GM18867 (cell line): ENCODE measurements at regions not wholly inside any gene's neighbourhood (a gene's known extent, or its start where the extent isn't known, plus 50 kb on each side); places are given as distances from the start of the nearest gene placed in this dataset.
"Not testable (repeated sequence)": the region's sequence is repeated elsewhere in the genome, so short reads cannot be mapped to it uniquely, and the experiment has no call there.

Experiments
- ATAC-seq: cut with Tn5 transposase; IDR thresholded peaks from one replicate; pipeline ENCODE4 v1.9.1; 2021; ENCODE audit warnings: mild to moderate bottlenecking, moderate library complexity; ENCODE audit not compliant: unreplicated experiment

DNA sequence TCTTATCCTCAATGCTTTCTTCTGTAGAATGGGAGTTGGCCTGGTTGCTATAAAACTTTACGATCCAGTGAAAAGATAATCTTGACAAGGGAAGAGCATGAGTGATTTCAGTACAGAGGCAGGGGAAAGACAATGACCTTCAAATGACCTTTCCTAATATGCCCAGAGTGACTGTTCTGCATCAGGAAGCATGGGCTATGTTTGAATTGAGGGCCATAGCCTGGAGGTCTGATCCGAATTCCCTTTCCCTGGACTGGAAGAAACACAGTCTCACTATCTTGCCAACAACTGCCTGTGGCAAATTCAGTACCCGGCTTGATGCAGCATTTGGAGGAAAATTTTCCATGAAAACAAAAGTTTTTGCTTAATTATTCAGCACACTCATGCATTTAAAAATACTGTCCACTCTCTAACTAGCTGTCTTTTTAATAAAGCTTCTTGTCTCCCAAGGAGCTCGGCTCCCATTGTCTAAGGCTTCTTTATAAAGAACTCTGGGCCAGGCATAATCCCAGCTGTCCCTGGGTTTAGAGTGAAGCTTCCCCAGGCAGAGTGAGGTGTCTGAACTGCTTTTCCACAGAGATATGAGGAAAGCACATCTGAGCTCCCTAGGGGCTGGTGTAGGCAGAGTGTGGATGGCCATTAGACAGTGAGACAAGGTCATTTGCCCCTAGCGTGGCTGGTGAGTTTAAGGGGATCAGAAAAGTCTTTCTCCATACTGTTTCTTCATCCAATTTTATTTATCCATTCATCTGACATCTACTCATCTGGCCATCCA lies 132.7 kb upstream of the CADM1 start:
- ATAC-seq, result no peak

DNA sequence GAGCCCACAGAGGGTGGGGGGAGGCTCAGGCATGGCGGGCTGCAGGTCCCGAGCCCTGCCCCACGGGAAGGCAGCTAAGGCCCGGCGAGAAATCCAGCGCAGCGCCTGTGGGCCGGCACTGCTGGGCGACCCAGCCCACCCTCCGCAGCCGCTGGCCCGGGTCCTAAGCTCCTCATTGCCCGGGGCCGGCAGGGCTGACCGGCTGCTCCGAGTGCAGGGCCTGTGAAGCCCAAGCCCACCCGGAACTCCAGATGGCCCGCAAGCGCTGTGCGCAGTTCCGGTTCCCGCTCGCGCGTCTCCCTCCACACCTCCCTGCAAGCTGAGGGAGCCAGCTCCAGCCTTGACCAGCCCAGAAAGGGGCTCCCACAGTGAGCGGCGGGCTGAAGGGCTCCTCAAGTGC lies 129.8 kb upstream of the CADM1 start:
- not testable (repeated sequence) for ATAC-seq

DNA sequence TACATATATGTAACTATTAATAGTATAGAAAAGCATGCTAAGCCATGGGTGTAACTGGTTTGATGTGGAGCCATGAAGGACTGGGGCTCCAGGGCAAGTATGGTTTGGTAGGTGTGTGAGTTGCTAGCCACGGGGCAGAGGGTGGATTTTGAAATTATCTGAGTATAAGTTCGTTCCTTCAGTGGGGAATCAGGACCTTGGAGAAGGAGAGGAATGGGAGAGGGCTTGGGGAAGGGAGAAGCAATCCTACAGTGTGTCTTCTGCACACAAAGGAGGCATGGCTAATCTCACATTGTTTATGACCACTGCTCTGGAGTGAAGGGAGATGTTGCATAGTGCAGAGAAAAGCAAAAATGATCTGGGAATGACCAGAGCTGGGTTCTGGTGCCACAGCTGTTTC lies 127.8 kb upstream of the CADM1 start:
- ATAC-seq, result no peak

DNA sequence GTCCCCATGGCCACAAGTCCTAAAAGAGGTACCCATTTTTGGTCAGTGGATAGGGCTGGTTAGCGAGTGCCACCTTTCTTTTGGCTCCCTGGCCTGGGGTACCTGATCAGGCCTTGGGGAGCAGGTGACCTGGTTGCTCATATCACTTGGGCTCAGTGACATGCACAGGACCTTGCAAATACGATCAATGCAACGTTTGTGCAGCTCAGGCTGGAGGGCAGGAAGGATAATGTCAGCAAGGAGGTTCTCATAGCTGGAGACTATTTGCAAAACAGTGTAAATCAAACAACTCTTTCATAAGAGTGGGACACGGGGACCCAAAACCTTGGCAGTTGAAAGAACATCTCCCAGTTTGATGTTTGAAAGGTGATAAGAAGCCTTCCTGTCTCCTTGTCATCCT lies 127.4 kb upstream of the CADM1 start:
- ATAC-seq, result no peak

DNA sequence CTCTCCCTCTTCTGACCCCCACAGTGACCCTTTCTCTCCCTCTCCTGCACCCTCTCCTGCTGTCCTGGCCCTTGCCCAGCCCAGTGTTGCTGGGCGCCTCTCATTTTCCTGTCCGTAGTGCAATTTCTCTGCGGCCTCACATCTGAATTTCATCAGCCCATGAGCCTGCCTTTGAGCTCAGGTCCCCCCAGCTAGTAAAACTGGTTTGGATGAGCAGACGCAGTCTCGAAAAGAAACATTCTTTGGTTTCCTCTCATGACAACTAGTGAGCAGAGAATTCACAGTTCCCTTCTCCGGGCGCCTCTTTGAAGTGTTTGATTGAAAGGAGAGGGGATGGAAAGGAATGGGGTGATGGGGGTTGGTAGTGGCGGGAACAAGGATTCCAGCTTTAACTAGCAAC lies 126.0 kb upstream of the CADM1 start:
- ATAC-seq, result no peak

DNA sequence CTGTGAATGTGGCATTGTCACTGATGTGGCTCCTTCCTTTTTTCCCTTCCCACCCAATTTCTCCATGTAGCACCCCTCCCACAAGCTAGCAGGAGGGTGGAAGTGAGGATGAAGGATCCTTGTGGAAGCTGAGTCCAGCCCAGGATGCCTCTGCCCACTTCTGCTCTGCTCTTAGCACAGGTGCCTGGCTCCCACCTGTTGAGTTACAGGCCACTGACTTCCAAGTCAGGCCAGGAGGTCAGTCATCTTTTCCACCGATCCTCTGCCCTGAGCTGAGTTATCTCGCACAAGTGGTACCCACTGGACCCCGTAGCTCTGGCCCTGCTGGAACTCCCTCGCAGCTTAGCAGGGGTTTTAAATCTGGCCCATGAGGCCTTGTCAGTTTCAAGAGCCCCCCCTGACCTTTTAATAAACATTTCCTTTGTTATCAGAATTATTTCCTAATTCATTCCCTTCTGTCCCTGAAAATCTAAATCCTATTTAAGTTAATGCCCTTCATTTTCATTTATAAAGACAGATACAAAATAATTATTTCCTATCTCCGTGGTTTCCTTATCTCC lies 125.3 kb upstream of the CADM1 start:
- ATAC-seq, result no peak

DNA sequence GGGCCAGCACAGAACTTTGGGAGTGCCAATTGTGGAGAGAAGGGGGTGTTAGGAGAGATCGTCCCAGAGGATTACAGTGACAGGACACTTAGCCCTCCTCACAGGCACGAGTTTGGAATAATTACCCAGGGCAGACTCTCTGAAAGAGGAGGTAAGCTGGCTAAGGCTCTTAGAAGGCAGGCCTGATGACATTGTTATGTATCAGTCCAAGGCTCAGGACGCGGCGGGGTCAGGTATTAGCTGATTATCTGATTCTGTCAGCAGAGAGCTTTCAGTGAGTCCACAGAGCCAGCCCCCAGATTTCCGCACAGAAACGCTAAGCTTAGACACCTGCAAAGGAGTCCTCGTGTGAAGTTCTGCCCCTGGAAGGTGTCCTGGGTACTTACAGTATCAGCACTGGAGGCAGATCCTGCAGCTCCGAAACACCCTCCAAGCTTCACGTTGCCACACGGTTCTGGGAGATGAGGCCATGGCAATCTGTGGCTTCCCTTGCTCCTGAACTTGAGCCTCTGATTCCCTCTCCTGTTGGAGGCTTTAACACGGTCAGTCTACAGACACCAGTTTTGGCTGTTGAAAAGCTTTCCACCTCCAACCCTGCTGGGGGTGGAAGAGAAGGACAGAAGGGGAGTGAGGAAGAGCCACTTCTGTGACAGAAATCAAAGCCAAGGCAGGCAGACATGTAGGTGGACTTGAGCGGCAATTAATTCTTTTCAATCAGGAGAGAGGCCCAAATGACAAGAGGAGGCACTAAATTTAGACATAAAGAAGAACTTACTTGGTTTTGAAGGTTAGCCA lies 123.6 kb upstream of the CADM1 start:
- ATAC-seq, result no peak

DNA sequence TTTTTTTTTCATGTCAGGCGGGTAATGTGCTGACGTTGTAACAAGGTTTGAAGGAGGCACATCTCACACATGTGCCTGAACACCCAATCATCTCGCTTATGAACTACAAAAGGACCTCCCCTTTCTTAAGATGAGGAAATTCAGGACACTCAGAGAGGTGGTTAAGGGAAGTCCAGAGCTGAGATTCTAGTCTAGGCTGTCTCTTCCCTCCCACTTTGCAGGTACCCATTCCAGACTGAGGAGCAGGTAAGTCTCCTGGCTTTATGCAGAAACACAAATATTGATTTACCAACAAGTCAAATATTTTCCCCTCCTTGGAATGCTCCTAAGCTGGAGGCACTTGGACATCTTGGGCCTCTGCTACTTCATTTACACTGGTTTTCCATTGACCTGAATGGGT lies 122.9 kb upstream of the CADM1 start:
- no peak for ATAC-seq

DNA sequence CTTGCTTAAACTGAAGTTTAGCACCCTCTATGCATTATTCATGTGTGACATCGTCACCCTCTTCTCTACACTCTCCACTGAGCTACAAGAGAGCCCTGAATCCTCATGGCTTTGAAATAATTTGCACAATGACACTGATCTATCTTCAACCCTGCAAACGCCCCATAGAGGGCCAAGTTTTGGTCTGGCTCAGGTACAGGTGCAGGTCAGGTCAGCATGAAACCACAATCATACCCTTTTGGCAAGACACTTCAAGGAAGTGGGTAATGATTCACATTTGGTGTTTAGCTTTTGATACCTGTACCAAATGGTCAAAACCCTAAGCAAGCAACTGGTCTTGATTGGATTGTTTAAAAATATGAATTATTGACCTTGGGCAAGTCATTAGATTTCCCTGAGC lies 122.2 kb upstream of the CADM1 start:
- ATAC-seq, result no peak

DNA sequence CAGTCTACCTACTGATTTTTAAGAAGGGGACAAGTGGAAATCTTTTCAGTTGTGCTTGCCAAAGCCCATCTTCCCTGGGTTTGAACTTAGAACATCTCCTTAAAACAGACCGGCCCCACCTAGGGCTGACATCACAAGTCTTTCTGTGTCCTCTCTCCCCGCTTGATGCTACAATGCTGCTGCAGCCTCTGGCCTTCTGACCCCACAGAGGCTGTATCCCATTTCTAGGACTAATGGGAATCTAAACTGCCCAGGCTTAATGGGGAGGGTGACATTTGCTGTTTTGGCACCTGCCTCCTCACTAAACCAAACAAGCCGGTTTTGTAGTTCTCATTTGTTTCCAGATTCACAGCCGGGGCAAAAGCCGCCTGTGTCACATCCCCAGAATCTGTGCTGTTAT lies 121.3 kb upstream of the CADM1 start:
- no peak for ATAC-seq

DNA sequence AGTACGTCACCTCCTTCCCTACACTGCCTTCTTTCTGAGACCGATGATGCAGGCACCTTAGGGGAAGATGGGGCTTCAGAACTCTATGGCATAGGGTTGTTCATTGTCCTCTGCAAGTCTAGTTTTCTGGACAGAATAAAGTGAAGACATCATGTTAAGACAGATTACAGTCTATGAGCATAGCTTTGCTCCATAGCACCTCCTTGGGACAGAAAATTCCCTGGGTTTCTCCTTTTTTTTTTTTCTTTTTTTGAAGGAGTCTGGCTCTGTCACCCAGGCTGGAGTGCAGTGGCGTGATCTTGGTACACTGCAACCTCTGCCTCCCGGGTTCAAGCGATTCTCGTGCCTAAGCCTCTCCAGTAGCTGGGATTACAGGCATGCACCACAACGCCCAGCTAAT lies 119.8 kb upstream of the CADM1 start:
- ATAC-seq, result no peak

DNA sequence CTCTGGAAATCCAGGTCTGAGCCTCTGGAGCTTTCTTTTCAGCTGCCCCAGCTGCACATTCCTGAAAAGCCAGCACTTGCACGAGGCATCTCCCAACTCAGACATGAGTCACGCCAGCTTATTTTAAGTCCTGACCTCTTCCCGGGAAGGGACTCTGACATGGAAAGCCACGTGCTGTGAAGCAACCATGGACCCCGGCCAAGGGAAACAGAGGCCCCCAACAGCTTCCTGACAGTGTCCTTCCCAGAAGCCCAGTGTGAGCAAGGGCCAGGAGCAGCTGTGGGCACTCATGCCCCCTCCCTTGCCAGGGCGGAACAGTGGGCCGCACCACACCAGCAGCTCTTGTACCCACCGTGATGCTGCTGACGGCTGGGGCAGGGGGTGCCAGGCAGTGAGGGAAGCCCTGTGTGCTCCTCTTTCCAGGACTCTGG lies 118.8 kb upstream of the CADM1 start:
- no peak for ATAC-seq

DNA sequence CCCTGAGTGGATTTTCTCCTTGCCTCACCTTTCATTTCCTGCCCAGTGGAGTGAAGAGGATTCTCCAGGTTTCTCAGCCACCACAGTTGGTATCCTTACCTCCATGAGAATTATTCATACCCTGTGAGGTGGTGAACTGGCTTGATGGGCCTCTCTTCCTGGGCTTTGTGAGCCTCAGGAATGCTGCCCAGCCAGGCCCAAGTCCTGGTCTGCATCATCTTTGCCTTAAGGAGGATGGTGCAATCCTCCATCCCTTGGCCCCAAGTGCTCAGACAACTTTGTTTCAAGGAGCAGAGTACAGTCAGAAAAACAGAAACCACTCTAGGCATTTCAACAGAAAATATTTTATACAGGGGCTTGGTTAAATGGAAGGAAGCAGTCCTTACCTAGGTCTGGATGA lies 114.2 kb upstream of the CADM1 start:
- no peak for ATAC-seq

DNA sequence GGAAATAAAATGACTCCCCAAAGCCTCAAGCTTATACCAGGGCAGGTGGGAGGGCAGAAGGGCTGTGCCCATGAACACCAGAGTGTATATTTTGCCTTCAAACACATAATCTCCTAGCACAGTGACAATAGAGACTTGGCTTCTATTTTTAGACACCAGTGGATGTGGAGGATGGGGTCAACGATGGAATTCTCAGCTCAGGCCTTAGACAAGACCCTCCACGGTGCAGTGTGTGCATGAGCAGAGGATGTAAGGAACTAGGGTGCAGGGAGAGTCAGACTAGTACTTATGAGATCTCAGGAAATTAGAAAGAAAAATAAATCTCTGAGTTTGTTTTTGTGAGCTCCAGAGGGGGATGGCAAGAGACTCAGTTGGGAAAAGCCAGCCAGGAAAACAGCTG lies 113.6 kb upstream of the CADM1 start:
- ATAC-seq, result no peak

DNA sequence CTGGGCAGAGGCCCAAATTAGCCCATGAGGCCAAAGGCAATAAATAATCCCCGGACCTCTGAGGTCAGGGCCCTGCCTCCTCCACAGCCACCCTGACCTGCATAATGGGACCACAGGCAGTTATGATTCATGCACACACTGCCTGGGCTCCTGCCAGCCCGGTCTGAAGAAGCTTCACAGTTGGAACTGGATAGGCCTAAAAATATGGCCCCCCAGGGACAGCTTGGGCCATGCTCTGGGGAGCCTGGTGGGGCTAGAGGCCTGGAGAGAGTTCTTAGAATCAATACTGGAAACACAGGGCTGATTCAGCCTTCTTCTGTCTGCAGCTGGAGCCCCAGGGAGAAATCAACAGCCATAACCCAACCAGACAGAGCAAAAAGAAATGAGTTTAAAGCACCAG lies 112.8 kb upstream of the CADM1 start:
- no peak for ATAC-seq

DNA sequence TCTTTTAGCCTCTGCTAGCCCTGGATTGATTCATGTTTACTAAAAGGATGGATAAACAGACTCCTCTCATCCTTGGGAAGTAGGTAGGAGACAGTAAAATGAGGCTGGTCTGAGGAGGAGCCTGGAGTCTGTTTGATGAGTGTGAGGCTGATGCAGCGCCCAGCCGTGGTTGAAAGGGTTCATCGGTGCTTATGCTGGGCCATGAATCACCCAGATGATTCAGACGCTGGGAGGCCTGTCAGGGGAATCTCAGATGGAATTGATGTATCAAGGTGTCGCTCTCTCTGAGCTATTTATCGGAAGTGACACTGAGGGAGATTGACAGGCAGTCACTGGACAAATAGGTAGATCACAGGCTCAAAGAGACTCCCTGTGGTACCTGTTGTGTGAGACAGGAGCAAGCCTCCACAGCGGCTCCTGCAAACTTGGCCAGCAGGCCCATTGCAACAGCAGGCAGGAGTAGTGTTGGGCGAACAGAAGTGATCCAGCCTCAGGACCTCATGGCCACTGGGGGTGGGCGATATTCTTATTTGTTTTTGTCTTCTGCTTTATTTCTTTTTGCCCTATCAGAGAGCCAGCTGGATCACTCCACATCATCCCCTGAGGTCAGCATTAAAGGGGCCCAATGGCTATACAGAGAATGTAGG lies 109.9 kb upstream of the CADM1 start:
- ATAC-seq, result no peak

DNA sequence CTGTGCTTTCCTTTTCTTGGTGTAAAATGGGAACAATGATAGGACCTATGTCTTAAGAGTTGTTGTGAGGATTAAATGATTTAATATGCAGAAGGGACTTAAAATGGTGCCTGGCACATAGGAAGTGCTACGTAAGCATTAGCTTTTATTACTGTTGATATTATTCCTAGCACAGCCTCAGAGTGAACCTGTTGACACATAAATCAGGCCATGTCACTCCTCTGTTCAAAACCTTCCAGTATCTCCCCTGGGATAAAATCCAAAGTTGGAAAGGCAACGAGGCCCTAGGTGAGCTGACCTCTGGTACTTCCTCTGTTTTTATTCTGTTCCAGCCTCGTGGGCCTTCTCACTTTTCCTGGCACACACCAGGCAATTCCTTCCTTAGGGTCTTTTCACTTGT lies 108.8 kb upstream of the CADM1 start:
- no peak for ATAC-seq

DNA sequence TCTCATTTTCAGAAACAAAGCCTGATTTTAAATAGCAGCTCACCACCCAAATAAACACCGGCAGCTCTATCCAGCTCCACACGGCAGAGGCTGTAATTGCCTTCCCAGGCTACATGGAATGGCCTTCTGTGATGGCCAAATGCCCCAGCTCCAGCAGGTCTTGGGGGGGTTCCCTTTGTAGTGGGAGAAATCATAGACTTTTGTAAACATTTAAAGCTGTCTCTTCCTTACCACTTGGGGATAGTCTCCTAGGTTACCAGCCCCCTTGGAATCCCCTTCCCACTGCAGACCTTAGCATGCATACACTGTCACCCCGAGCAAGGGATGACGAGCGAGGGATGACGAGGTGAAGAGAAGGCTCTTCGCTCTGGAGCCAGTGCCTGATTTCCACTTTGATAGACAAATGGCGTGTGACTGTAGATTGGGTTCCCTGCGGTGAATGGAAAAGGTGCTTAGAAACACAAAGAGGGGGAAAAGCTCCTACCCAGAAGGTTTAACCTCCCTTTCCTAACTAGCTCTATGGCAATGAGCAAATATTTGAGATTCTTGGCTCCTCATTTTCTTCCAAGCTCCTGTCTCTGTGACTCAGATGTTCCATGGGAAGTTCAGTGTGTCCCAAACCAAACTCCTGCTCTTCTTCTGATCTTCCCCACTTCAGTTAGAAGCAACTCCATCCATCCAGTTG lies 108.0 kb upstream of the CADM1 start:
- no peak for ATAC-seq

DNA sequence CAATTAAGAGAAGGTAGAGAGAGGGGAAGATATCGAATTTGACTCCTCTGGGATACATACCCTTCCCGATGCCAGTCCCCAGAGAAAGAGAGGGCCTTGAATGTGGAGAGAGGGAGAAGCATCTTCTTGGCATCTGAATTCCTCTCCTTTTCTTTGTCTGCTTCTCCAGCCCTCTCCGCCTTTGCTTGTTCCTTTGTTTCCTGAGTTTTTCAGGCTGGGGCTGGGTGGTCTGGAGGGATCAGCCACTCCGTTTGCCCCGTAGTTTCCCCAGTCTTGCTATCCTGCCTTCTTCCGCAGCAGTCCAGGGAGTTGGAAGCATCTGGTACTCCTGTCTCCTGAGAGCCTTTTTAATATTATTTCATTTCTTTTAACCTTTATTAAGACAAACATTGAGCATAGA lies 107.1 kb upstream of the CADM1 start:
- no peak for ATAC-seq

DNA sequence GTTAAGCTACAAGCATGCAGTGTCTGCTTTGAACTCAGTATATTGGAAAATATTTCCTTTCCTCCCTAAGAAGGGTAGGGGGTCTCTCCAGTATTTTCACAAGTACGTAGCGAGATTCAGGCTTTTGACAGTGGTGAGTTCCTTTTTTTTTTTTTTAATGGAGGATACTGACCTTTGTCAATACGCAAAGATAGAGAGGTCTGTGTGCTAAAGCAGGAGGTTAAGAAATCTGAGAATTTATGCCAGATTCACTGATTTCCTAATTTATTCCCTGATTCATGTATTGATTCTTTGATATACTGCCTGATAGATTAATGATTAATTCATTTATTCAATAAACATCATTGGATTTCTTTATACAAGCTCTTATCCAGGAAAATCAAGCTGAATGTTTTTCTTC lies 106.7 kb upstream of the CADM1 start:
- ATAC-seq, result no peak

DNA sequence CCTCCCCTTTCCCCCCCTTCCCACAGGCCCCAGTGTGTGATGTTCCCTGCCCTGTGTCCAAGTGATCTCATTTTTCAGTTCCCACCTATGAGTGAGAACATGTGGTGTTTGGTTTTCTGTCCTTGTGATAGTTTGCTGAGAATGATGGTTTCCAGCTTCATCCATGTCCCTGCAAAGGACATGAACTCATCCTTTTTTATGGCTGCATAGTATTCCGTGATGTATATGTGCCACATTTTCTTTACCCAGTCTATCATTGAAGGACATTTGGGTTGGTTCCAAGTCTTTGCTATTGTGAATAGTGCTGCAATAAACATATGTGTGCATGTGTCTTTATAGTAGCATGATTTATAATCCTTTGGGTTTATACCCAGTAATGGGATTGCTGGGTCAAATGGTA lies 106.0 kb upstream of the CADM1 start:
- ATAC-seq, result not testable (repeated sequence)
